ENCODE measurements at regions not wholly inside any gene's neighbourhood (a gene's known extent, or its start where the extent isn't known, plus 50 kb on each side); places are given as distances from the start of the nearest gene placed in this dataset.

DNA sequence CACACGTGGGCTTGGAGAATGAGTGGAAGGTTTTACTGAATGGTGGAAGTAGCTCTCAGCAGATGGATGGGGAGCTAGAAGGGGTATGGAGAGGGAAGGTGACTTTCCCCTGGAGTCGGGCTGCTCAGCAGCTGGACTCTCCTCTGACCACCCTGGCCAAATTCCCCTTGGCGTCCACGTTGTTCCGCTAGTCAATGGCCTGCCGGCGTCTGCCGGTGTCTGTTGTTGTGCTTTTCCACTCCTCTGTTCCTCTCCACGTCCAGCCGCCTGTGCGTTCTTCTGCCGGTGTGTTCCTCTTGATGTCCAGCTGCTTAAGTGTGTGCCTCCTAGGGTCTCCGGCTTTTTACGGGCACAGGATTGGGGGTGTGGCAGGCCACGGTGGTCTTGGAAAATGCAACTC, 203.5 kb downstream of the MYRFL start:
- H3K27ac ChIP-seq (ENCODE audit: low read depth), result no peak overlapping the region
- no peak overlapping the region for H3K4me3 ChIP-seq
- peaks cover 17% of the 10 kb centered on the region for H3K4me1 Mint-ChIP-seq
- no peaks in the 10 kb centered on the region; the same call in 2 of the 3 replicates for H3K9me3 Mint-ChIP-seq
- H3K4me3 Mint-ChIP-seq, result no peak overlapping the region
- H3K27me3 ChIP-seq (ENCODE audit: insufficient read depth), result no peaks in the 10 kb centered on the region
- H3K36me3 Mint-ChIP-seq (ENCODE audit: low read depth), result no peaks in the 10 kb centered on the region; the same call in 2 of the 3 replicates
- H3K36me3 ChIP-seq (ENCODE audit: insufficient read depth), result no peaks in the 10 kb centered on the region
- no peak for DNase-seq (ENCODE audit: low spot score)
- peaks cover 7% of the 10 kb centered on the region; the same call in 1 of the 2 replicates for H3K4me1 ChIP-seq (ENCODE audit: insufficient read depth)
- no peak for TF ChIP-seq CTCF (conservative IDR thresholded peaks at IDR 0.05; ENCODE audit: low read depth in 2 of 2)
- TF ChIP-seq NANOG (IDR thresholded peaks at IDR 0.05; ENCODE audit: borderline replicate concordance), result no peak
- no peak for TF ChIP-seq EZH2phosphoT487 (IDR thresholded peaks at IDR 0.05; ENCODE audit: unreplicated experiment)
- no peak for TF ChIP-seq ZNF331 (CRISPR knock-in tag; IDR thresholded peaks at IDR 0.05; ENCODE audit: low read depth)
- no peak for TF ChIP-seq JUNB (IDR thresholded peaks at IDR 0.05; ENCODE audit: unreplicated experiment)
- TF ChIP-seq POLR2AphosphoS5 (IDR thresholded peaks at IDR 0.05; ENCODE audit: low read depth), result no peak
- no peak for TF ChIP-seq STAT1 (IDR thresholded peaks at IDR 0.05; ENCODE audit: unreplicated experiment)
- no peak for TF ChIP-seq ZNF462 (CRISPR knock-in tag; IDR thresholded peaks at IDR 0.05)
- TF ChIP-seq, protein P1, sequence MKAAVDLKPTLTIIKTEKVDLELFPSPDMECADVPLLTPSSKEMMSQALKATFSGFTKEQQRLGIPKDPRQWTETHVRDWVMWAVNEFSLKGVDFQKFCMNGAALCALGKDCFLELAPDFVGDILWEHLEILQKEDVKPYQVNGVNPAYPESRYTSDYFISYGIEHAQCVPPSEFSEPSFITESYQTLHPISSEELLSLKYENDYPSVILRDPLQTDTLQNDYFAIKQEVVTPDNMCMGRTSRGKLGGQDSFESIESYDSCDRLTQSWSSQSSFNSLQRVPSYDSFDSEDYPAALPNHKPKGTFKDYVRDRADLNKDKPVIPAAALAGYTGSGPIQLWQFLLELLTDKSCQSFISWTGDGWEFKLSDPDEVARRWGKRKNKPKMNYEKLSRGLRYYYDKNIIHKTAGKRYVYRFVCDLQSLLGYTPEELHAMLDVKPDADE (IDR thresholded peaks at IDR 0.05), result no peak
- TF ChIP-seq CREB1 (CRISPR knock-in tag; IDR thresholded peaks at IDR 0.05; ENCODE audit: low read depth), result no peak
- no peak for TF ChIP-seq ZNF114 (CRISPR knock-in tag; IDR thresholded peaks at IDR 0.05)
- no peak for TF ChIP-seq REST (IDR thresholded peaks at IDR 0.05; ENCODE audit: unreplicated experiment)
- no peak for TF ChIP-seq EZH2 (IDR thresholded peaks at IDR 0.05; ENCODE audit: low read depth, unreplicated experiment)
- no peaks in the 10 kb centered on the region for H3K79me2 ChIP-seq (replicated peaks; ENCODE audit: insufficient read depth)
- H3K4me2 ChIP-seq, result no peak overlapping the region
- no peaks in the 10 kb centered on the region for H3F3A ChIP-seq (replicated peaks; ENCODE audit: low read depth)
- no peaks in the 10 kb centered on the region for H3K9me2 ChIP-seq (ENCODE audit: insufficient read depth)
- no peak for ATAC-seq
- no peaks in the 10 kb centered on the region for H4K20me1 ChIP-seq (replicated peaks; ENCODE audit: insufficient read depth)
- no peak overlapping the region for H3K27ac Mint-ChIP-seq
- H3K27me3 Mint-ChIP-seq (ENCODE audit: insufficient read depth, low read depth, poor library complexity), result peaks cover 2% of the 10 kb centered on the region
- no peak overlapping the region for H2AFZ ChIP-seq
